GM19395 (cell line): ENCODE measurements at regions not wholly inside any gene's neighbourhood (a gene's known extent, or its start where the extent isn't known, plus 50 kb on each side); places are given as distances from the start of the nearest gene placed in this dataset.

Experiments used
- ATAC-seq: cut with Tn5 transposase; IDR thresholded peaks from one replicate; pipeline ENCODE4 v1.9.1; 2021; ENCODE audit warnings: mild to moderate bottlenecking, moderate library complexity; ENCODE audit not compliant: unreplicated experiment

GRCh38 chr4:36492590-36492989, 211.2 kb downstream of the DTHD1 start:
- no peak for ATAC-seq

GRCh38 chr4:36493251-36493650, 211.8 kb downstream of the DTHD1 start:
- no peak for ATAC-seq

- no peak for ATAC-seq
These were observed 212.6 kb downstream of the DTHD1 start for GRCh38 chr4:36494016-36494415.

GRCh38 chr4:36494747-36495146, 213.3 kb downstream of the DTHD1 start:
- no peak for ATAC-seq

GRCh38 chr4:36502350-36502749, 220.9 kb downstream of the DTHD1 start:
- ATAC-seq, result no peak

GRCh38 chr4:36508394-36508793, 227.0 kb downstream of the DTHD1 start:
- no peak for ATAC-seq

GRCh38 chr4:36509845-36510244, 228.4 kb downstream of the DTHD1 start:
- no peak for ATAC-seq

- no peak for ATAC-seq
These were observed 230.4 kb downstream of the DTHD1 start for GRCh38 chr4:36511785-36512184.

GRCh38 chr4:36516522-36517095, 235.2 kb downstream of the DTHD1 start:
- no peak for ATAC-seq

- no peak for ATAC-seq
These were observed 241.8 kb downstream of the DTHD1 start for GRCh38 chr4:36523182-36523581.

- no peak for ATAC-seq
These were observed 251.4 kb downstream of the DTHD1 start for GRCh38 chr4:36532670-36533379.

- no peak for ATAC-seq
These were observed 252.5 kb downstream of the DTHD1 start for GRCh38 chr4:36533944-36534343.

GRCh38 chr4:36547383-36547782, 266.0 kb downstream of the DTHD1 start:
- no peak for ATAC-seq

- no peak for ATAC-seq
These were observed 267.8 kb downstream of the DTHD1 start for GRCh38 chr4:36549252-36549651.

GRCh38 chr4:36549992-36550391, 268.6 kb downstream of the DTHD1 start:
- no peak for ATAC-seq

- peak; percentile 96 for ATAC-seq
These were observed 270.3 kb downstream of the DTHD1 start for GRCh38 chr4:36551697-36552214.

- no peak for ATAC-seq
These were observed 271.6 kb downstream of the DTHD1 start for GRCh38 chr4:36553029-36553428.

GRCh38 chr4:36553453-36553852, 272.0 kb downstream of the DTHD1 start:
- ATAC-seq, result no peak

- ATAC-seq, result no peak
These were observed 275.6 kb downstream of the DTHD1 start for GRCh38 chr4:36556984-36557383.

GRCh38 chr4:36568575-36568974, 287.2 kb downstream of the DTHD1 start:
- no peak for ATAC-seq

- no peak for ATAC-seq
These were observed 292.0 kb downstream of the DTHD1 start for GRCh38 chr4:36573441-36573840.

- no peak for ATAC-seq
These were observed 293.4 kb downstream of the DTHD1 start for GRCh38 chr4:36574816-36575215.

- ATAC-seq, result no peak
These were observed 300.8 kb downstream of the DTHD1 start for GRCh38 chr4:36582198-36582597.
